Kidney epithelial cell (primary cell): ENCODE measurements at regions not wholly inside any gene's neighbourhood (a gene's known extent, or its start where the extent isn't known, plus 50 kb on each side); places are given as distances from the start of the nearest gene placed in this dataset.

Experiments used
- DNase-seq: peaks from one replicate; pipeline ENCODE4 v3.0.0-alpha.2; 2010; ENCODE audit warnings: low read depth
- H3K27me3 ChIP-seq: 2 replicates; pipeline ENCODE4 v1.6.0; 2011; ENCODE audit warnings: low read length; ENCODE audit not compliant: control insufficient read depth, insufficient read depth
- H3K36me3 ChIP-seq: 2 replicates; pipeline ENCODE4 v1.5.1; 2011; ENCODE audit warnings: low read length; ENCODE audit not compliant: control insufficient read depth, insufficient read depth
- H3K4me3 ChIP-seq: 2 replicates; pipeline ENCODE4 v1.5.1; 2011; ENCODE audit warnings: low read depth, mild to moderate bottlenecking, control low read depth, low read length
- CTCF ChIP-seq: IDR thresholded peaks from 2 replicates; pipeline ENCODE4 v1.5.1; 2011; ENCODE audit warnings: mild to moderate bottlenecking, moderate library complexity, low read length, control low read depth, inconsistent platforms; ENCODE audit not compliant: insufficient read depth, poor library complexity, severe bottlenecking

DNA sequence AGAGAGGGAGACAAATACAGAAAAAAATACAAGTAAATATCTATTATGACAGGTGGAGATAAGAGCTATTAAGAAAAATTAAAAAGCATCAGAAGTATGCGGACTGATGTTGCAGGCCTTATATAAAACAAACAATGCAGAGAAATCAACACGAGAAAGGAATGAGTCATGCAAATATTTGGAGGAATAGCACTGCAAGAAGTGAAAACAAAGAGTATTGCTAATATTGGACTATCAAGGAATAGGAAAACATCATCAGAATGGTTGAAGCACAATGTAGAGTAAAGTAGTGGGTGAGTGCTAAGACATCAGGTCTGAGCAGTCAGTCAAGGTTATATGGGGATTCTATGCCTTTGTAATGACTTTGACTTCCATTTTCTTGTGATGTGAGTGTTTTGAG lies 657.5 kb upstream of the GJE1 start:
- H3K36me3 ChIP-seq = no peaks in the 10 kb centered on the region
- DNase-seq = no peak
- no peaks in the 10 kb centered on the region for H3K27me3 ChIP-seq
- no peak for TF ChIP-seq CTCF
- no peak overlapping the region for H3K4me3 ChIP-seq

GRCh38 chr6:141472162-141472928 lies 660.4 kb upstream of the GJE1 start:
- H3K27me3 ChIP-seq = no peaks in the 10 kb centered on the region

GRCh38 chr6:141470810-141471209 lies 661.9 kb upstream of the GJE1 start:
- no peak for DNase-seq
- H3K4me3 ChIP-seq = no peak overlapping the region
- TF ChIP-seq CTCF = no peak
- no peaks in the 10 kb centered on the region for H3K36me3 ChIP-seq
- H3K27me3 ChIP-seq = no peaks in the 10 kb centered on the region

More at GRCh38 chr6:141472162-141472928, 660.4 kb upstream of the GJE1 start:
- TF ChIP-seq CTCF = no peak
- no peak overlapping the region for H3K4me3 ChIP-seq
- DNase-seq = no peak
- no peaks in the 10 kb centered on the region for H3K36me3 ChIP-seq

DNA sequence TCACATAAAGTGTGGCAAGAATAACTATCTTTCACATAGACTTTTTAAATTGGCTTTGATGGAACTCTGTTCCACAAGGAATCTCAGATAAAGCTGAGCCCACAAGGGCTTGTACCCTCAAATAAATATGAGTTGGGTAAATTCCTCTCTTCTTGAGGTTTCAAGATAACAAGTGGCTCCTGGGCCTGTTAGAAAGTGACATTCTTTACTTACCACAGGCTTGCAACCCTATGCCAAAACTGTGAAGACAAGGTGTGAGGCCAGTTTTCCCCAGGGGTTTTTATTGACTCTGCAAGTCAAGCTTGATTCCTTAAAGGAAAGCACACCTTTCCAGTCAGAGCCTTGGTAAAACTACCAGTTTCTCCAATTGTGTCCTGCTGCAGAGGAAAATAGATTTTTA lies 664.8 kb upstream of the GJE1 start:
- H3K4me3 ChIP-seq = no peak overlapping the region
- TF ChIP-seq CTCF = no peak
- H3K36me3 ChIP-seq = no peaks in the 10 kb centered on the region
- no peak for DNase-seq
- no peaks in the 10 kb centered on the region for H3K27me3 ChIP-seq

DNA sequence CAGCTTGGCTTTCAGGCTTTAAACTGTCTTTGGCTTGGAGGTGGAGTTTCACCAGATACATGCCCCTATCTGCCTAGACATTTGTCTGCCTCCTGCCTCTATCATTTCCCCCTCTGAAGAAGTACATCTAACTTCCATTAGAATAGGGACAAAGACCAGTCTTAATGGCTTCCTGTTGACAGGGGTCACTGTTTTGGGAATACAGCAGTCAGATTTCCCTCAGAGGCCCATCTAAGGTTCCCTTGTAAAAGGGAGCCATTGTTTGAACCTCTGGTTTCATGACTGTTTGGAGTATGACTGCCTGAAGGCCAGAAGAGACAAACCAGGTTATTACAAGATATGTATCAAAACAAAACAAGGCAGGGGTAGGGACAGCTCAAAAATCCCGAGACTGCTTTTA lies 665.7 kb upstream of the GJE1 start:
- Histone ChIP-seq H3K27me3 (no peaks in the 10 kb centered on the region), H3K4me3 (no peak overlapping the region), H3K36me3 (no peaks in the 10 kb centered on the region)
- DNase-seq = no peak
- no peak for TF ChIP-seq CTCF

- TF ChIP-seq CTCF = no peak
- Histone ChIP-seq H3K27me3 (no peaks in the 10 kb centered on the region), H3K36me3 (no peaks in the 10 kb centered on the region), H3K4me3 (no peak overlapping the region)
- no peak for DNase-seq
Measured at GRCh38 chr6:141464896-141465295, 667.8 kb upstream of the GJE1 start.
